ENCODE measurements at regions not wholly inside any gene's neighbourhood (a gene's known extent, or its start where the extent isn't known, plus 50 kb on each side); places are given as distances from the start of the nearest gene placed in this dataset.

DNA sequence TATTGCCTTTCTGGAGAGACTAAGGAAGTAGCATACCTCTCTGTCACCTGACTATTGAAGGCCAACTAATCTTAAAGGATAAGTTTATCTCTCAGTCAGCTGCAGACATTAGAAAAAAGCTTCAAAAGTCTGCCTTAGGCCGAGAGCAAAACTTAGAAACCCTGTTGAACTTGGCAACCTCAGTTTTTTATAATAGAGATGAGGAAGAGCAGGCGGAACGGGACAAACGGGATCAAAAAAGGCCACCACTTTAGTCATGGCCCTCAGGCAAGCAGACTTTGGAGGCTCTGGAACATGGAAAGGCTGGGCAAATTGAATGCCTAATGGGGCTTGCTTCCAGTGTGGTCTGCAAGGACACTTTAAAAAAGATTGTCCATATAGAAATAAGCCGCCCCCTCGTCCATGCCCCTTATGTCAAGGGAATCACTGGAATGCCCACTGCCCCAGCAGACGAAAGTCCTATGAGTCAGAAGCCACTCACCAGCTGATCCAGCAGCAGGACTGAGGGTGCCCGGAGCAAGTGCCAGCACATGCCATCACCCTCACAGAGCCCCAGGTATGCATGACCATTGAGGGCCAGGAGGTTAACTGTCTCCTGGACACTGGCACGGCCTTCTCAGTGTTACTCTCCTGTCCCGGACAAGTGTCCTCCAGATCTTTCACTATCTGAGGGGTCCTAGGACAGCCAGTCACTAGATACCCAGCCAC lies 61.5 kb upstream of the FAM98A start:
- H3K36me3 ChIP-seq (ENCODE audit: control insufficient read depth in 2 of 2, insufficient read depth in 1 of 2, low read length in 2 of 2) = no peaks in the 10 kb centered on the region
- TF ChIP-seq ZNF354C (tag by site-specific recombination; IDR thresholded peaks at IDR 0.05; ENCODE audit: borderline replicate concordance, low read depth) (no peak), SCRT2 (tag by site-specific recombination; IDR thresholded peaks at IDR 0.05) (no peak)
- H3K4me3 ChIP-seq (ENCODE audit: low read depth, low read length) = no peak overlapping the region
- no peak overlapping the region for H3K27ac ChIP-seq (ENCODE audit: extremely low read depth, low read depth, low read length)
- H3K9me3 ChIP-seq (ENCODE audit: control insufficient read depth, insufficient read depth, low read depth, low read length) = no peaks in the 10 kb centered on the region
- ChIA-PET POLR2A (interaction anchor here (0.6 kb wide), 1 partner anchor 18 kb away, joined by 4 read pairs; no protein-coding TSS in a partner anchor), CTCF (no interaction called here)
- no peaks in the 10 kb centered on the region for H3K4me1 ChIP-seq (ENCODE audit: control insufficient read depth, insufficient read depth, low read length)

DNA sequence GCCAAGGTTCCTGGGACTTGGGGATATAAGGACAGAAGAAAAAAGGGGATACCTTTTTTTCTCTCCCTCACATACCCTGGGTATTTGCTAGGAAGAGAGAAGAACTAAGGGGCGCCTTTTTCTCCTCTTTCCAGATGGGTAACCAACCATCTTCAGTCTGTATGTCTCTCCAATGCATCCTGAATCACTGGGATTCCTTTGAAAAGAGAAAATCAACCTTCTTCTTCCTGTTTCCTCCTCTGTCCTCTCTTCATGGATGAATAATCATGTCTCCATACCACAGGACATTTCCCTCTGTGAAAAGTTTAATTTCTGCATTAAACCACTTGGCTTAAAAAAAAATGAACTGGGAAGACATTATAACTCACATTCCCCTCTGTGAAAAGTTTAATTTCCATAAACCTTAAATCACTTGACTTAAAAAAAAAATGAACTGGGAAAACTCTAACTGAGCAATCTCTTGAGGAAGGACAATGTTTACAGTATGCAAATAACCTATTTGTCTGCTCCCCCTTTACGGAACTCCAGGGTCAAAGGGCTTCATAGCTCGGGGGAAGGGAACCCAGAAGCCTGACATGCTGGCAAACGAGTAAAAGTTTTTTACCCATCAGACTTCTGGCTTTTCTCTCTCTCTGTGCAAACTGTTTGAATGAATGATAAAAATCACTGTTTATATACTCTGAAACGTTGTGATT lies 56.7 kb upstream of the FAM98A start:
- CTCF ChIA-PET = no interaction called here
- TF ChIP-seq ZEB2 (tag by site-specific recombination; IDR thresholded peaks at IDR 0.05) (no peak), BCL11A (tag by site-specific recombination; IDR thresholded peaks at IDR 0.05; ENCODE audit: low read depth) (no peak), ZNF707 (tag by site-specific recombination; IDR thresholded peaks at IDR 0.05) (no peak), ZNF354C (tag by site-specific recombination; IDR thresholded peaks at IDR 0.05; ENCODE audit: borderline replicate concordance, low read depth) (no peak), ZBTB20 (tag by site-specific recombination; IDR thresholded peaks at IDR 0.05) (no peak), FEZF1 (tag by site-specific recombination; IDR thresholded peaks at IDR 0.05) (no peak), ZNF157 (tag by site-specific recombination; IDR thresholded peaks at IDR 0.05) (no peak), KLF7 (tag by site-specific recombination; IDR thresholded peaks at IDR 0.05; ENCODE audit: borderline replicate concordance) (no peak), ZNF423 (tag by site-specific recombination; IDR thresholded peaks at IDR 0.05) (no peak), ZNF843 (tag by site-specific recombination; IDR thresholded peaks at IDR 0.05) (no peak), ZNF544 (tag by site-specific recombination; IDR thresholded peaks at IDR 0.05) (no peak), BCL11B (tag by site-specific recombination; IDR thresholded peaks at IDR 0.05; ENCODE audit: low read depth) (no peak)
- TF ChIP-seq, protein P1, sequence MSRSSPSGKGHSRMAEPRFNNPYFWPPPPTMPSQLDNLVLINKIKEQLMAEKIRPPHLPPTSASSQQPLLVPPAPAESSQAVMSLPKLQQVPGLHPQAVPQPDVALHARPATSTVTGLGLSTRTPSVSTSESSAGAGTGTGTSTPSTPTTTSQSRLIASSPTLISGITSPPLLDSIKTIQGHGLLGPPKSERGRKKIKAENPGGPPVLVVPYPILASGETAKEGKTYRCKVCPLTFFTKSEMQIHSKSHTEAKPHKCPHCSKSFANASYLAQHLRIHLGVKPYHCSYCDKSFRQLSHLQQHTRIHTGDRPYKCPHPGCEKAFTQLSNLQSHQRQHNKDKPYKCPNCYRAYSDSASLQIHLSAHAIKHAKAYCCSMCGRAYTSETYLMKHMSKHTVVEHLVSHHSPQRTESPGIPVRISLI (tag by site-specific recombination; IDR thresholded peaks at IDR 0.05) = no peak
- TF ChIP-seq, protein P2, sequence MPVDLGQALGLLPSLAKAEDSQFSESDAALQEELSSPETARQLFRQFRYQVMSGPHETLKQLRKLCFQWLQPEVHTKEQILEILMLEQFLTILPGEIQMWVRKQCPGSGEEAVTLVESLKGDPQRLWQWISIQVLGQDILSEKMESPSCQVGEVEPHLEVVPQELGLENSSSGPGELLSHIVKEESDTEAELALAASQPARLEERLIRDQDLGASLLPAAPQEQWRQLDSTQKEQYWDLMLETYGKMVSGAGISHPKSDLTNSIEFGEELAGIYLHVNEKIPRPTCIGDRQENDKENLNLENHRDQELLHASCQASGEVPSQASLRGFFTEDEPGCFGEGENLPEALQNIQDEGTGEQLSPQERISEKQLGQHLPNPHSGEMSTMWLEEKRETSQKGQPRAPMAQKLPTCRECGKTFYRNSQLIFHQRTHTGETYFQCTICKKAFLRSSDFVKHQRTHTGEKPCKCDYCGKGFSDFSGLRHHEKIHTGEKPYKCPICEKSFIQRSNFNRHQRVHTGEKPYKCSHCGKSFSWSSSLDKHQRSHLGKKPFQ (tag by site-specific recombination; IDR thresholded peaks at IDR 0.05) = no peak
- TF ChIP-seq, protein P3, sequence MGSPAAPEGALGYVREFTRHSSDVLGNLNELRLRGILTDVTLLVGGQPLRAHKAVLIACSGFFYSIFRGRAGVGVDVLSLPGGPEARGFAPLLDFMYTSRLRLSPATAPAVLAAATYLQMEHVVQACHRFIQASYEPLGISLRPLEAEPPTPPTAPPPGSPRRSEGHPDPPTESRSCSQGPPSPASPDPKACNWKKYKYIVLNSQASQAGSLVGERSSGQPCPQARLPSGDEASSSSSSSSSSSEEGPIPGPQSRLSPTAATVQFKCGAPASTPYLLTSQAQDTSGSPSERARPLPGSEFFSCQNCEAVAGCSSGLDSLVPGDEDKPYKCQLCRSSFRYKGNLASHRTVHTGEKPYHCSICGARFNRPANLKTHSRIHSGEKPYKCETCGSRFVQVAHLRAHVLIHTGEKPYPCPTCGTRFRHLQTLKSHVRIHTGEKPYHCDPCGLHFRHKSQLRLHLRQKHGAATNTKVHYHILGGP (tag by site-specific recombination; IDR thresholded peaks at IDR 0.05) = no peak
- Histone ChIP-seq H3K4me1 (ENCODE audit: control insufficient read depth, insufficient read depth, low read length) (no peaks in the 10 kb centered on the region), H3K9me3 (ENCODE audit: control insufficient read depth, insufficient read depth, low read depth, low read length) (no peaks in the 10 kb centered on the region), H3K27ac (ENCODE audit: extremely low read depth, low read depth, low read length) (no peak overlapping the region), H3K4me3 (ENCODE audit: low read depth, low read length) (no peak overlapping the region), H3K36me3 (ENCODE audit: control insufficient read depth in 2 of 2, insufficient read depth in 1 of 2, low read length in 2 of 2) (no peaks in the 10 kb centered on the region)
- POLR2A ChIA-PET = no interaction called here

DNA sequence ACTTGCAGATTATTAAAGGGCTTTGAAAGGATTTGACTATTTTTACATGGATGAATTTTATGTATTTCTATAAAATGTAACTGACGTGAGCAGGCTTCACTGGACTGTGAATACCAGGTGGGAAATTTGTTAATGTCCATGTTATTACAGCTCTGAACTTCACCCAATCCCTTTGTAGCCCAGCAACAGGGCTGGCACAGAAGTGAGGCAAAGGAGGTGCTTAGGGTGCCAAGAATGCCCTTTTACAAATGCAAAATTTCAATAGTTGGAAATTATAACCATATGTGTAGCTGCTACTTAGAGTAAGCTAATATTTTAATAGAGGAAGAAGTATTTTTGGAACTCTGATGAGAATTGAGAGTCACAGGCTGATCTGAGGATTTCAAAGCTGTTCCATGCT lies 53.7 kb upstream of the FAM98A start:
- CTCF ChIA-PET = interaction anchor here (0.5 kb wide), 1 partner anchor 344 kb away, joined by 3 read pairs; no protein-coding TSS in a partner anchor
- Histone ChIP-seq H3K4me1 (ENCODE audit: control insufficient read depth, insufficient read depth, low read length) (no peaks in the 10 kb centered on the region), H3K36me3 (ENCODE audit: control insufficient read depth in 2 of 2, insufficient read depth in 1 of 2, low read length in 2 of 2) (no peaks in the 10 kb centered on the region), H3K27ac (ENCODE audit: extremely low read depth, low read depth, low read length) (no peak overlapping the region), H3K4me3 (ENCODE audit: low read depth, low read length) (no peak overlapping the region), H3K9me3 (ENCODE audit: control insufficient read depth, insufficient read depth, low read depth, low read length) (no peaks in the 10 kb centered on the region)
- POLR2A ChIA-PET = no interaction called here
- TF ChIP-seq ZBTB21 (tag by site-specific recombination; IDR thresholded peaks at IDR 0.05) (no peak), ZNF23 (tag by site-specific recombination; IDR thresholded peaks at IDR 0.05; ENCODE audit: borderline replicate concordance) (no peak), ZNF549 (tag by site-specific recombination; IDR thresholded peaks at IDR 0.05) (no peak), ZNF830 (tag by site-specific recombination; IDR thresholded peaks at IDR 0.05; ENCODE audit: low read depth) (no peak), ZNF24 (tag by site-specific recombination; IDR thresholded peaks at IDR 0.05) (no peak), ZNF510 (tag by site-specific recombination; IDR thresholded peaks at IDR 0.05; ENCODE audit: insufficient replicate concordance) (no peak), GLI4 (tag by site-specific recombination; IDR thresholded peaks at IDR 0.05) (no peak), REPIN1 (tag by site-specific recombination; IDR thresholded peaks at IDR 0.05; ENCODE audit: low read depth) (no peak), YY2 (tag by site-specific recombination; IDR thresholded peaks at IDR 0.05) (no peak), ZNF132 (tag by site-specific recombination; IDR thresholded peaks at IDR 0.05; ENCODE audit: borderline replicate concordance) (no peak)

Measured in HEK293 (cell line).